Endothelial cell (in vitro differentiated cells): ENCODE measurements at regions not wholly inside any gene's neighbourhood (a gene's known extent, or its start where the extent isn't known, plus 50 kb on each side); places are given as distances from the start of the nearest gene placed in this dataset.

Source experiments
- DNase-seq: peaks from one replicate; pipeline ENCODE4 v3.0.0; 2021; ENCODE audit warnings: low spot score
- H3K27ac Mint-ChIP-seq: one replicate; pipeline ENCODE4 v1.8.0; 2021; ENCODE audit warnings: mixed read lengths, inconsistent platforms; ENCODE audit not compliant: unreplicated experiment
- H3K27me3 Mint-ChIP-seq: one replicate; pipeline ENCODE4 v1.8.0; 2021; ENCODE audit warnings: mild to moderate bottlenecking, moderate library complexity, mixed read lengths, inconsistent platforms; ENCODE audit not compliant: unreplicated experiment
- H3K36me3 Mint-ChIP-seq: one replicate; pipeline ENCODE4 v1.8.0; 2021; ENCODE audit warnings: mild to moderate bottlenecking, low read depth, mixed read lengths, inconsistent platforms; ENCODE audit not compliant: unreplicated experiment
- H3K4me1 Mint-ChIP-seq: one replicate; pipeline ENCODE4 v1.8.0; 2021; ENCODE audit warnings: mild to moderate bottlenecking, mixed read lengths, inconsistent platforms; ENCODE audit not compliant: unreplicated experiment
- H3K4me3 Mint-ChIP-seq: one replicate; pipeline ENCODE4 v1.8.0; 2021; ENCODE audit warnings: mild to moderate bottlenecking, mixed read lengths, inconsistent platforms; ENCODE audit not compliant: unreplicated experiment
- H3K9me3 Mint-ChIP-seq: one replicate; pipeline ENCODE4 v1.8.0; 2021; ENCODE audit warnings: mixed read lengths, inconsistent platforms; ENCODE audit not compliant: unreplicated experiment
- CTCF ChIP-seq: fragments of 200-600 bp; sonication (generic); IDR thresholded peaks from one replicate; pipeline ENCODE4 v1.5.0; 2021; ENCODE audit warnings: antibody characterized with exemption; ENCODE audit not compliant: unreplicated experiment

- no peaks in the 10 kb centered on the region for H3K4me1 Mint-ChIP-seq
Measured at GRCh38 chr2:128646691-128647090, 328.0 kb upstream of the HS6ST1 start.

GRCh38 chr2:128651000-128651399, 332.3 kb upstream of the HS6ST1 start:
- peaks cover 5% of the 10 kb centered on the region for H3K4me1 Mint-ChIP-seq
- no peaks in the 10 kb centered on the region for H3K9me3 Mint-ChIP-seq

More at GRCh38 chr2:128646691-128647090, 328.0 kb upstream of the HS6ST1 start:
- TF ChIP-seq CTCF: no peak
- Mint-ChIP-seq H3K27ac (no peak overlapping the region), H3K4me3 (no peak overlapping the region), H3K9me3 (no peaks in the 10 kb centered on the region), H3K36me3 (no peaks in the 10 kb centered on the region), H3K27me3 (peaks cover 4% of the 10 kb centered on the region)
- DNase-seq: no peak

GRCh38 chr2:128654408-128654807, 335.7 kb upstream of the HS6ST1 start:
- Mint-ChIP-seq H3K27ac (peak overlapping the region; percentile 39), H3K4me3 (no peak overlapping the region), H3K9me3 (no peaks in the 10 kb centered on the region), H3K36me3 (no peaks in the 10 kb centered on the region), H3K27me3 (no peaks in the 10 kb centered on the region), H3K4me1 (peaks cover 5% of the 10 kb centered on the region)
- DNase-seq: no peak
- no peak for TF ChIP-seq CTCF

More at GRCh38 chr2:128651000-128651399, 332.3 kb upstream of the HS6ST1 start:
- H3K27ac Mint-ChIP-seq: no peak overlapping the region
- no peaks in the 10 kb centered on the region for H3K36me3 Mint-ChIP-seq
- no peak for TF ChIP-seq CTCF
- H3K4me3 Mint-ChIP-seq: no peak overlapping the region
- DNase-seq: no peak
- H3K27me3 Mint-ChIP-seq: peaks cover 3% of the 10 kb centered on the region

- H3K36me3 Mint-ChIP-seq: peaks cover 3% of the 10 kb centered on the region
- no peak for DNase-seq
- peaks cover 5% of the 10 kb centered on the region for H3K27me3 Mint-ChIP-seq
- no peak overlapping the region for H3K4me3 Mint-ChIP-seq
- no peaks in the 10 kb centered on the region for H3K9me3 Mint-ChIP-seq
- H3K27ac Mint-ChIP-seq: no peak overlapping the region
- no peaks in the 10 kb centered on the region for H3K4me1 Mint-ChIP-seq
- TF ChIP-seq CTCF: no peak
Measured at GRCh38 chr2:128660836-128661235, 342.2 kb upstream of the HS6ST1 start.

GRCh38 chr2:128661311-128661710, 342.6 kb upstream of the HS6ST1 start:
- peaks cover 5% of the 10 kb centered on the region for H3K27me3 Mint-ChIP-seq
- H3K4me1 Mint-ChIP-seq: no peaks in the 10 kb centered on the region
- H3K27ac Mint-ChIP-seq: no peak overlapping the region
- H3K36me3 Mint-ChIP-seq: peaks cover 6% of the 10 kb centered on the region
- DNase-seq: no peak
- H3K9me3 Mint-ChIP-seq: no peaks in the 10 kb centered on the region
- TF ChIP-seq CTCF: no peak
- H3K4me3 Mint-ChIP-seq: no peak overlapping the region
